HCEC 1CT (cell line): ENCODE measurements at regions not wholly inside any gene's neighbourhood (a gene's known extent, or its start where the extent isn't known, plus 50 kb on each side); places are given as distances from the start of the nearest gene placed in this dataset.
"Not testable (repeated sequence)": the region's sequence is repeated elsewhere in the genome, so short reads cannot be mapped to it uniquely, and the experiment has no call there.

ENCODE experiments used
- DNase-seq: peaks from one replicate; pipeline ENCODE4 v3.0.0-alpha.2; 2017

GRCh38 chr4:188596021-188596420, 456.8 kb downstream of the TRIML1 start:
- no peak for DNase-seq

- peak; percentile 12 for DNase-seq
Observed at GRCh38 chr4:188603646-188604045, 464.4 kb downstream of the TRIML1 start.

- DNase-seq: no peak
Observed at GRCh38 chr4:188606635-188607034, 467.4 kb downstream of the TRIML1 start.

GRCh38 chr4:188611143-188611542, 471.9 kb downstream of the TRIML1 start:
- DNase-seq: no peak

GRCh38 chr4:188612659-188613058, 473.4 kb downstream of the TRIML1 start:
- no peak for DNase-seq

GRCh38 chr4:188613976-188614375, 474.7 kb downstream of the TRIML1 start:
- no peak for DNase-seq

- DNase-seq: no peak
Observed at GRCh38 chr4:188619456-188620149, 480.4 kb downstream of the TRIML1 start.

- no peak for DNase-seq
Observed at GRCh38 chr4:188620608-188621007, 481.4 kb downstream of the TRIML1 start.

- DNase-seq: no peak
Observed at GRCh38 chr4:188623314-188623854, 484.1 kb downstream of the TRIML1 start.

- no peak for DNase-seq
Observed at GRCh38 chr4:188624370-188624769, 485.1 kb downstream of the TRIML1 start.

- no peak for DNase-seq
Observed at GRCh38 chr4:188627892-188628291, 488.7 kb downstream of the TRIML1 start.

GRCh38 chr4:188639479-188640100, 500.3 kb downstream of the TRIML1 start:
- DNase-seq: peak; percentile 1

- DNase-seq: no peak
Observed at GRCh38 chr4:188647820-188648370, 508.7 kb downstream of the TRIML1 start.

- no peak for DNase-seq
Observed at GRCh38 chr4:188649635-188650034, 510.4 kb downstream of the TRIML1 start.

GRCh38 chr4:188650516-188650915, 511.3 kb downstream of the TRIML1 start:
- no peak for DNase-seq

- DNase-seq: no peak
Observed at GRCh38 chr4:188657365-188657764, 518.1 kb downstream of the TRIML1 start.

- DNase-seq: no peak
Observed at GRCh38 chr4:188658958-188659522, 519.8 kb downstream of the TRIML1 start.

GRCh38 chr4:188660796-188661195, 521.6 kb downstream of the TRIML1 start:
- no peak for DNase-seq

- DNase-seq: no peak
Observed at GRCh38 chr4:188661502-188661901, 522.3 kb downstream of the TRIML1 start.

GRCh38 chr4:188663369-188663768, 524.1 kb downstream of the TRIML1 start:
- no peak for DNase-seq

- no peak for DNase-seq
Observed at GRCh38 chr4:188665491-188666457, 526.5 kb downstream of the TRIML1 start.

- not testable (repeated sequence) for DNase-seq
Observed at GRCh38 chr4:188678691-188679090, 539.5 kb downstream of the TRIML1 start.
